Colon (tissue), 2 donors: ENCODE measurements at regions not wholly inside any gene's neighbourhood (a gene's known extent, or its start where the extent isn't known, plus 50 kb on each side); places are given as distances from the start of the nearest gene placed in this dataset.
"Not testable (repeated sequence)": the region's sequence is repeated elsewhere in the genome, so short reads cannot be mapped to it uniquely, and the experiment has no call there.

Experiments used
- FAIRE-seq: peaks from 2 replicates; lab custom pipeline; 2012; peaks lifted over from hg19 to GRCh38; lab: Jason Lieb, UNC
- donor health status: control.
- donor health status: control.

GRCh38 chr1:245061808-245062207 lies 93.0 kb upstream of the KIF26B start:
- not testable (repeated sequence) for FAIRE-seq

GRCh38 chr1:245060684-245061374 lies 94.0 kb upstream of the KIF26B start:
- FAIRE-seq: no peak

GRCh38 chr1:245059806-245060424 lies 94.9 kb upstream of the KIF26B start:
- no peak for FAIRE-seq

- no peak for FAIRE-seq
Observed at GRCh38 chr1:245058882-245059281, 95.9 kb upstream of the KIF26B start.

- FAIRE-seq: no peak
Observed at GRCh38 chr1:245058436-245058835, 96.3 kb upstream of the KIF26B start.

GRCh38 chr1:245056913-245057312 lies 97.9 kb upstream of the KIF26B start:
- FAIRE-seq: no peak

GRCh38 chr1:245056296-245056695 lies 98.5 kb upstream of the KIF26B start:
- not testable (repeated sequence) for FAIRE-seq

GRCh38 chr1:245055752-245056151 lies 99.0 kb upstream of the KIF26B start:
- FAIRE-seq: no peak

- no peak for FAIRE-seq
Observed at GRCh38 chr1:245054507-245055270, 100.1 kb upstream of the KIF26B start.

GRCh38 chr1:245054105-245054504 lies 100.7 kb upstream of the KIF26B start:
- FAIRE-seq: no peak

- FAIRE-seq: no peak
Observed at GRCh38 chr1:245052258-245052657, 102.5 kb upstream of the KIF26B start.

GRCh38 chr1:245051349-245052221 lies 103.2 kb upstream of the KIF26B start:
- no peak for FAIRE-seq

- FAIRE-seq: no peak
Observed at GRCh38 chr1:245046769-245047168, 108.0 kb upstream of the KIF26B start.

- FAIRE-seq: no peak
Observed at GRCh38 chr1:245046315-245046714, 108.5 kb upstream of the KIF26B start.

GRCh38 chr1:245045087-245045881 lies 109.5 kb upstream of the KIF26B start:
- FAIRE-seq: no peak

- no peak for FAIRE-seq
Observed at GRCh38 chr1:245043611-245043940, 111.2 kb upstream of the KIF26B start.

GRCh38 chr1:245041058-245041698 lies 113.6 kb upstream of the KIF26B start:
- no peak for FAIRE-seq

GRCh38 chr1:245039196-245039595 lies 115.6 kb upstream of the KIF26B start:
- no peak for FAIRE-seq

GRCh38 chr1:245036102-245036501 lies 118.7 kb upstream of the KIF26B start:
- no peak for FAIRE-seq

GRCh38 chr1:245031041-245031440 lies 123.7 kb upstream of the KIF26B start:
- FAIRE-seq: no peak

- FAIRE-seq: no peak
Observed at GRCh38 chr1:245026247-245026646, 128.5 kb upstream of the KIF26B start.
